ENCODE measurements at regions not wholly inside any gene's neighbourhood (a gene's known extent, or its start where the extent isn't known, plus 50 kb on each side); places are given as distances from the start of the nearest gene placed in this dataset.

- no peak for DNase-seq (ENCODE audit: low read depth)
- H3K4me3 ChIP-seq (ENCODE audit: low read depth, low read length) = no peak overlapping the region
- TF ChIP-seq CTCF (IDR thresholded peaks at IDR 0.05; ENCODE audit: insufficient read depth, low read length) = no peak
Measured at GRCh38 chr2:129144082-129144791, 825.6 kb upstream of the HS6ST1 start.

- DNase-seq (ENCODE audit: low read depth) = no peak
- no peak overlapping the region for H3K4me3 ChIP-seq (ENCODE audit: low read depth, low read length)
- no peak for TF ChIP-seq CTCF (IDR thresholded peaks at IDR 0.05; ENCODE audit: insufficient read depth, low read length)
Measured at GRCh38 chr2:129152514-129152913, 827.0 kb upstream of the RAB6C start.

GRCh38 chr2:129160879-129161278, 818.6 kb upstream of the RAB6C start:
- TF ChIP-seq CTCF (IDR thresholded peaks at IDR 0.05; ENCODE audit: insufficient read depth, low read length) = no peak
- DNase-seq (ENCODE audit: low read depth) = no peak
- H3K4me3 ChIP-seq (ENCODE audit: low read depth, low read length) = no peak overlapping the region

- no peak for DNase-seq (ENCODE audit: low read depth)
- no peak for TF ChIP-seq CTCF (IDR thresholded peaks at IDR 0.05; ENCODE audit: insufficient read depth, low read length)
- H3K4me3 ChIP-seq (ENCODE audit: low read depth, low read length) = no peak overlapping the region
Measured at GRCh38 chr2:129164220-129164949, 815.1 kb upstream of the RAB6C start.

DNA sequence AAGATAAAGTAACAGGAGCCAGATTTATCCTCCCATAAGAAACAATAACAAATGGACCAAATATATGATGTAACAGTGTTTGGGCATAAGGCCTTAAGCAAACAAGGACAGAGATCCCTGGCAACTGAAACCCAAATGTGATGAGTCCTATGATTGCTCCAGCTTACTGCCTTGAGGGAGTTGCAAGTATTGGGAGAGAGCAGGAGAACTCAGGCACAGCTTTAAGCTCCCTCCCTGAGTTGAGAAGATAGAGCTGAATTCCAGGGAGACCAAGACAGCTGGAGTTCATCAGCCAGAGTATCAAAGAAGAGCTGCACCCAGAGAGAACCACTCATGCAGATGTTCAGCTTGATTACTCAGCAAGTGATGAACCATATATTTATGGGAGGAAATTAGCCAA, 814.5 kb upstream of the RAB6C start:
- DNase-seq (ENCODE audit: low read depth) = no peak
- no peak for TF ChIP-seq CTCF (IDR thresholded peaks at IDR 0.05; ENCODE audit: insufficient read depth, low read length)
- H3K4me3 ChIP-seq (ENCODE audit: low read depth, low read length) = no peak overlapping the region

DNA sequence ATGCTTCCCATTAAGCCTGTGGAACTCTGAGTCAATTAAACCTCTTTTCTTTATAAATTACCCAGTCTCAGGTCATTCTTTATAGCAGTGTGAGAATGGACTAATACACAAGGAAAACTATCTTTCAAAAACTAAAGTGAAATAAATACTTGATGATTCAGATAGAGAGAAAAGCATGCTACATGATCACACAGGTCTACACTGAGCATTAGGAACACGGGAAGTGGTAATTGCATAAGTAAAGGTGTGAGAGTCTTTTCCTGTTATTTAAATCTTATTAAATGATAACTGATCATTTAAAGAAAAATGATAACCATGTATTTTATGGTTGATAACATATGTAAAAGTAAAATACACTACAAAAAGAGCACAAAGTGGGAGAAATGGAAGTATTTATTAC, 812.0 kb upstream of the RAB6C start:
- no peak for TF ChIP-seq CTCF (IDR thresholded peaks at IDR 0.05; ENCODE audit: insufficient read depth, low read length)
- no peak for DNase-seq (ENCODE audit: low read depth)
- H3K4me3 ChIP-seq (ENCODE audit: low read depth, low read length) = no peak overlapping the region

Data from fibroblast of the aortic adventitia (primary cell).